Tibial artery (tissue), 4 donors: ENCODE measurements at regions not wholly inside any gene's neighbourhood (a gene's known extent, or its start where the extent isn't known, plus 50 kb on each side); places are given as distances from the start of the nearest gene placed in this dataset.

Experiments used
- DNase-seq, 2 donors: peaks; one replicate each; pipeline ENCODE4 v3.0.0-alpha.2; 2019
- H3K27ac ChIP-seq, 2 donors: fragments of 200-600 bp; sonication (generic) in 1 of 2; 1 replicate in 1 of 2; 2 replicates in 1 of 2; pipeline ENCODE4 v1.5.1; 2018 to 2019; ENCODE audit warnings: mild to moderate bottlenecking in 1 of 2
- H3K27me3 ChIP-seq, 2 donors: fragments of 200-600 bp; sonication (generic) in 1 of 2; one replicate each; pipeline versions ENCODE4 v1.5.1 to v1.6.0; 2016 to 2019
- H3K36me3 ChIP-seq, 3 donors: fragments of 200-600 bp; sonication (generic) in 2 of 3; one replicate each; pipeline ENCODE4 v1.5.1; 2016 to 2019; ENCODE audit warnings: mild to moderate bottlenecking in 2 of 3
- H3K4me1 ChIP-seq, 4 donors: fragments of 200-600 bp; sonication (generic) in 2 of 4; 1 replicate in 3 of 4; 2 replicates in 1 of 4; pipeline ENCODE4 v1.5.1; 2016 to 2019
- H3K4me3 ChIP-seq, 2 donors: fragments of 200-600 bp; sonication (generic) in 1 of 2; 1 replicate in 1 of 2; 2 replicates in 1 of 2; pipeline ENCODE4 v1.5.1; 2018 to 2019; ENCODE audit warnings: mild to moderate bottlenecking in 2 of 2
- H3K9me3 ChIP-seq, 3 donors: fragments of 200-600 bp; sonication (generic) in 1 of 3; one replicate each; pipeline ENCODE4 v1.5.1; 2016 to 2019
- CTCF ChIP-seq, 2 experiments: fragments of 200-600 bp in 1 of 2; fragments of 450-650 bp in 1 of 2; IDR thresholded peaks; one replicate each; pipeline ENCODE4 v1.5.1; 2017 to 2019; ENCODE audit warnings: antibody characterized with exemption in 2 of 2, mild to moderate bottlenecking in 1 of 2, moderate library complexity in 1 of 2
- intact Hi-C: fragments of 100-400 bp; cut with DNase I; formaldehyde crosslinking; loops from one replicate; pipeline ENCODE4 v1.15.0; 2023; ENCODE audit warnings: low total_unique reads

- no peaks in the 10 kb centered on the region for H3K27me3 ChIP-seq
- intact Hi-C loops: loop anchor here (5.0 kb wide), 1 partner anchor 253 kb away; no protein-coding TSS in a partner anchor
- TF ChIP-seq CTCF (IDR thresholded peaks at IDR 0.05): no peak
- peaks cover 0 to 39% (median 11%) of the 10 kb centered on the region in 4 donors for H3K4me1 ChIP-seq
- H3K27ac ChIP-seq: peak overlapping the region; percentile 48 to 79
- H3K4me3 ChIP-seq: no peak overlapping the region
- no peaks in the 10 kb centered on the region for H3K9me3 ChIP-seq
- H3K36me3 ChIP-seq: no peaks in the 10 kb centered on the region
- peak in 1 of 2 donors; percentile 32 for DNase-seq
Observed at GRCh38 chr15:62394079-62394478, 229.0 kb upstream of the C2CD4B start.

- TF ChIP-seq CTCF (IDR thresholded peaks at IDR 0.05): no peak
- Histone ChIP-seq H3K27ac (no peak overlapping the region), H3K4me3 (no peak overlapping the region), H3K27me3 (no peaks in the 10 kb centered on the region), H3K36me3 (no peaks in the 10 kb centered on the region), H3K9me3 (no peaks in the 10 kb centered on the region), H3K4me1 (peaks cover 0 to 25% (median 15%) of the 10 kb centered on the region in 4 donors)
- intact Hi-C loops: no loop called here
- no peak for DNase-seq
Observed at GRCh38 chr15:62400778-62401177, 235.7 kb upstream of the C2CD4B start.

- Histone ChIP-seq H3K27me3 (no peaks in the 10 kb centered on the region), H3K27ac (peak overlapping the region in 1 of 2 donors; percentile 10), H3K4me3 (no peak overlapping the region), H3K36me3 (no peaks in the 10 kb centered on the region), H3K4me1 (peaks cover 0 to 25% (median 15%) of the 10 kb centered on the region in 4 donors), H3K9me3 (no peaks in the 10 kb centered on the region)
- intact Hi-C loops: no loop called here
- TF ChIP-seq CTCF (IDR thresholded peaks at IDR 0.05): no peak
- DNase-seq: no peak
Observed at GRCh38 chr15:62402687-62403086, 237.6 kb upstream of the C2CD4B start.

GRCh38 chr15:62403164-62403809 lies 238.2 kb upstream of the C2CD4B start:
- Histone ChIP-seq H3K27me3 (no peaks in the 10 kb centered on the region), H3K4me3 (no peak overlapping the region), H3K36me3 (no peaks in the 10 kb centered on the region), H3K27ac (peak overlapping the region in 1 of 2 donors; percentile 10), H3K9me3 (no peaks in the 10 kb centered on the region), H3K4me1 (peaks cover 0 to 25% (median 15%) of the 10 kb centered on the region in 4 donors)
- intact Hi-C loops: no loop called here
- no peak for TF ChIP-seq CTCF (IDR thresholded peaks at IDR 0.05)
- DNase-seq: no peak

GRCh38 chr15:62404194-62404985 lies 239.3 kb upstream of the C2CD4B start:
- Histone ChIP-seq H3K9me3 (no peaks in the 10 kb centered on the region), H3K27me3 (no peaks in the 10 kb centered on the region), H3K4me3 (no peak overlapping the region), H3K4me1 (peaks cover 0 to 34% (median 18%) of the 10 kb centered on the region in 4 donors), H3K27ac (no peak overlapping the region), H3K36me3 (no peaks in the 10 kb centered on the region)
- DNase-seq: no peak
- TF ChIP-seq CTCF (IDR thresholded peaks at IDR 0.05): no peak
- intact Hi-C loops: no loop called here
